Thyroid gland (tissue), 4 donors: ENCODE measurements at regions not wholly inside any gene's neighbourhood (a gene's known extent, or its start where the extent isn't known, plus 50 kb on each side); places are given as distances from the start of the nearest gene placed in this dataset.

ENCODE experiments used
- DNase-seq, 2 donors: peaks; one replicate each; pipeline ENCODE4 v3.0.0-alpha.2; 2019
- H3K27ac ChIP-seq, 3 donors: fragments of 200-600 bp; sonication (generic); 1 replicate in 2 of 3; 2 replicates in 1 of 3; pipeline ENCODE4 v1.5.1; 2016 to 2019; ENCODE audit warnings: mild to moderate bottlenecking in 1 of 3, moderate library complexity in 1 of 3
- H3K27me3 ChIP-seq: fragments of 200-600 bp; sonication (generic); one replicate; pipeline ENCODE4 v1.5.1; 2019
- H3K36me3 ChIP-seq, 2 donors: fragments of 200-600 bp; sonication (generic); one replicate each; pipeline ENCODE4 v1.5.1; 2016 to 2019
- H3K4me1 ChIP-seq, 2 donors: fragments of 200-600 bp; sonication (generic); one replicate each; pipeline ENCODE4 v1.5.1; 2017 to 2019
- H3K4me3 ChIP-seq, 3 donors: fragments of 200-600 bp; sonication (generic); replicated peaks in 1 of 3; 1 replicate in 2 of 3; 2 replicates in 1 of 3; pipeline ENCODE4 v1.5.1; 2016; ENCODE audit warnings: mild to moderate bottlenecking in 1 of 3
- H3K9me3 ChIP-seq: fragments of 200-600 bp; sonication (generic); one replicate; pipeline ENCODE4 v1.5.1; 2017
- POLR2A ChIP-seq, 2 donors: fragments of 450-650 bp; IDR thresholded peaks; one replicate each; pipeline ENCODE4 v1.6.1; 2017; ENCODE audit warnings: antibody characterized with exemption in 2 of 2, mild to moderate bottlenecking in 2 of 2, moderate library complexity in 1 of 2
- WGBS, 2 donors: methylation state at CpG; one replicate each; pipeline ENCODE4 v1.1.5; 2017; 5-methylcytosine and 5-hydroxymethylcytosine counted together
- intact Hi-C: fragments of 100-400 bp; cut with DNase I; formaldehyde crosslinking; loops from one replicate; pipeline ENCODE4 v1.15.1; 2023
- TF ChIP-seq, protein P1 (sequence below), 6 experiments: fragments of 200-600 bp in 3 of 6; fragments of 450-650 bp in 3 of 6; sonication (generic) in 3 of 6; IDR thresholded peaks; one replicate each; pipeline ENCODE4 v1.5.1; 2016 to 2019; ENCODE audit warnings: antibody characterized with exemption in 6 of 6, mild to moderate bottlenecking in 2 of 6, inconsistent platforms in 1 of 6, moderate library complexity in 1 of 6

DNA sequence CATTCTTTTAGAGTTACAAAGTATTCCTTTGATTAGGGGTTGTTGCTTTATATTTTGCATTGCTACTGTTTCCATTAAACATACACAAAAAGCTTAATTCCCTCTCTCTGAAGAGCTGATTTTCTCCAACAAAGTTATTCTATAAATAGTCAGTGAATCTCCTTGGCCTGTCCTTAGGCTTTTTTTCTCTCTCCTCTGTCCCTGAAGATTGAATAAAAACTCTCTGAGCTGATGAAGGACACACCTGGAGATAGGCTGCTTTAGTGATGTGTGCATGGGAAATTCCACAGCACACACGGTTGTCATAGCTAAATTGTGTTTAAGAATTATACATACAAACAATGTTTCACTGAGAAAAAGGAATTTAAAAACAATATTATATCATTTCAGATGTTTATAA lies 90.5 kb upstream of the TMEM106B start:
- Histone ChIP-seq H3K9me3 (no peaks in the 10 kb centered on the region), H3K27ac (no peak overlapping the region), H3K27me3 (no peaks in the 10 kb centered on the region), H3K4me3 (no peak overlapping the region), H3K4me1 (no peaks in the 10 kb centered on the region), H3K36me3 (no peaks in the 10 kb centered on the region)
- TF ChIP-seq POLR2A (IDR thresholded peaks at IDR 0.05) = no peak
- TF ChIP-seq, protein P1, sequence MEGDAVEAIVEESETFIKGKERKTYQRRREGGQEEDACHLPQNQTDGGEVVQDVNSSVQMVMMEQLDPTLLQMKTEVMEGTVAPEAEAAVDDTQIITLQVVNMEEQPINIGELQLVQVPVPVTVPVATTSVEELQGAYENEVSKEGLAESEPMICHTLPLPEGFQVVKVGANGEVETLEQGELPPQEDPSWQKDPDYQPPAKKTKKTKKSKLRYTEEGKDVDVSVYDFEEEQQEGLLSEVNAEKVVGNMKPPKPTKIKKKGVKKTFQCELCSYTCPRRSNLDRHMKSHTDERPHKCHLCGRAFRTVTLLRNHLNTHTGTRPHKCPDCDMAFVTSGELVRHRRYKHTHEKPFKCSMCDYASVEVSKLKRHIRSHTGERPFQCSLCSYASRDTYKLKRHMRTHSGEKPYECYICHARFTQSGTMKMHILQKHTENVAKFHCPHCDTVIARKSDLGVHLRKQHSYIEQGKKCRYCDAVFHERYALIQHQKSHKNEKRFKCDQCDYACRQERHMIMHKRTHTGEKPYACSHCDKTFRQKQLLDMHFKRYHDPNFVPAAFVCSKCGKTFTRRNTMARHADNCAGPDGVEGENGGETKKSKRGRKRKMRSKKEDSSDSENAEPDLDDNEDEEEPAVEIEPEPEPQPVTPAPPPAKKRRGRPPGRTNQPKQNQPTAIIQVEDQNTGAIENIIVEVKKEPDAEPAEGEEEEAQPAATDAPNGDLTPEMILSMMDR (IDR thresholded peaks at IDR 0.05) = no peak
- no peak for DNase-seq
- intact Hi-C loops = no loop called here
- WGBS, 2 donors = 55 to 56% methylated on average over 1 of the region's 1 CpG

DNA sequence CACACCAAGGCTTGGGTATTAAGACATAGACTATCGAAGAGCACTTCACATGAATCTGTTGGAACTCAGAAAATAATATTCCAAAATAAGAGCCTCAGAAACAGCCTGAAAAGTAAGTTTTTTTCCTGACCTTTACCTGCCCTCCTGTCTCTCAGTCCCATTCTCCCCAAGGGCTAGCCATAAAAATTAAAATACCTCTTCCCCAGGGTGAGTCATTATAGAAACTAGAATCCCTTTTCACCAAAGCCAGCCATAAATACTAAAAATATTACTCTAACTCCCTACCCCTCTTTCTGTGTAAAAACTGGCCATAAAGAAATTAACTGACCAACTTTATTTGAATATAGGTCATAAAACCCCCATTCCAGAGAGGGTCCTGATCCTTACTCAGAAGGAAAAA lies 87.9 kb upstream of the TMEM106B start:
- H3K4me3 ChIP-seq = no peak overlapping the region
- no peaks in the 10 kb centered on the region for H3K4me1 ChIP-seq
- no peaks in the 10 kb centered on the region for H3K9me3 ChIP-seq
- WGBS, 2 donors = 82 to 95% methylated on average over 1 of the region's 1 CpG
- no peaks in the 10 kb centered on the region for H3K36me3 ChIP-seq
- H3K27me3 ChIP-seq = no peaks in the 10 kb centered on the region
- no peak for DNase-seq
- H3K27ac ChIP-seq = no peak overlapping the region
- TF ChIP-seq, protein P1 (IDR thresholded peaks at IDR 0.05) = no peak
- no peak for TF ChIP-seq POLR2A (IDR thresholded peaks at IDR 0.05)
- intact Hi-C loops = no loop called here

DNA sequence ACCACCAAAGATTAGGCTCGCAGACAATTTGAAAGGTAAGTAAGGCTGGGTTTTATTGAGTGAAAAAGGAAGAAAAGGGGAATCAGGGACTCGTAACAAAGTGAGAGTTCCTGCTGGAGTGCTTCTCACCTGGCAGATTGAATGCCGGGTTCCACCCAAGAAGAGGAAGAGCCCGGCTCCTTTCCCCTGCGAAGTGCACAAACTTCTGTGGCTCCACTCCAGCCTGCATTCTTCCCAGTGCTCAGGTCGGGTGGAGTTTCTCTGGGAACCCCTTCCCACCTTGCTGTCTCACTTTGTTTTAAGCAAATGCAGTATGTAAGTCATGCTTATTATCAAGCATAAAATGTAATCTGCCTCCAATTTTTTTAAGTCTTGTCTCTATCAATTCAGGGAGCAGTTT lies 87.1 kb upstream of the TMEM106B start:
- no peak overlapping the region for H3K27ac ChIP-seq
- no peaks in the 10 kb centered on the region for H3K9me3 ChIP-seq
- TF ChIP-seq, protein P1 (IDR thresholded peaks at IDR 0.05) = no peak
- no peak for TF ChIP-seq POLR2A (IDR thresholded peaks at IDR 0.05)
- intact Hi-C loops = no loop called here
- no peak overlapping the region for H3K4me3 ChIP-seq
- H3K36me3 ChIP-seq = no peaks in the 10 kb centered on the region
- no peaks in the 10 kb centered on the region for H3K4me1 ChIP-seq
- no peaks in the 10 kb centered on the region for H3K27me3 ChIP-seq
- DNase-seq = no peak
- 58 to 65% methylated on average over 6 of the region's 6 CpGs for WGBS, 2 donors

DNA sequence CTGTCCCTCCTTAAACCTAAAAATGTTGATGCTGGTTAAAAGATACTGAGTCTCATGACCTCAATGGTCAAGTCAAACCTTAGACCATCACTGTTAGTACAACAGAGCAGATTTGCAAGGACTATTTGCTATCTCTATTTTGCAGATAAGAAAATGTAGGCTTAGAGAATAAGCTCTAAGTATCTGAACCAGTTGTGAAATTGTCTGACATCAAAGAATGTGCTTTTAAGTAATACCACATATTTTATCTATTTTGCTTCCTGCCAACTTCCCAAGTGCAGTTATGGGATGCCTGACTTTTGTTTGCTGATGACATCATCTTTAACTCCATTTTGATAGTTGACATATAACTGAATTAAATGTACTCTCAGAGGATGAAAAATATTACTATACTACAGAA lies 83.6 kb upstream of the TMEM106B start:
- H3K27me3 ChIP-seq = no peaks in the 10 kb centered on the region
- H3K27ac ChIP-seq = no peak overlapping the region
- no peaks in the 10 kb centered on the region for H3K9me3 ChIP-seq
- intact Hi-C loops = no loop called here
- no peaks in the 10 kb centered on the region for H3K36me3 ChIP-seq
- H3K4me1 ChIP-seq = no peaks in the 10 kb centered on the region
- no peak for DNase-seq
- TF ChIP-seq POLR2A (IDR thresholded peaks at IDR 0.05) = no peak
- TF ChIP-seq, protein P1 (IDR thresholded peaks at IDR 0.05) = no peak
- no peak overlapping the region for H3K4me3 ChIP-seq

DNA sequence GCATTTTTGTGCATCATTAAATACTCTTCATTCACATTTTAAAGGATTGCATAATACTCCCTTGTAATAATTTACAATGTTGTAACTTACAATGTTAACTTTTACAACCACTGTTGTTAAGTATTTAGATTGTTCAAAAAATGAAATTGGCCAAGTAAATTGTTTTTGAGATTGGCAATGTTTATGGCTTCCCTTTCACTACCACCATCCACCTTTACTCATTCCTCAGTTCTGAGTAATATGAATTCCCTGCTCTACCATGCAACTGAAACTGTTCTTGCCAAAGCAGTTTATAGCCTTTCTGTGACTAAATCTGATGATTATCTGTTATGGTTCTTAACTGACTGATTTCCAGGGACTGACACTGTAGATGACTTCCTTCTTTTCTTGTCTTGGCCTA lies 80.5 kb upstream of the TMEM106B start:
- H3K9me3 ChIP-seq = no peaks in the 10 kb centered on the region
- no peak overlapping the region for H3K27ac ChIP-seq
- intact Hi-C loops = no loop called here
- no peak overlapping the region for H3K4me3 ChIP-seq
- no peaks in the 10 kb centered on the region for H3K27me3 ChIP-seq
- no peak for TF ChIP-seq POLR2A (IDR thresholded peaks at IDR 0.05)
- TF ChIP-seq, protein P1 (IDR thresholded peaks at IDR 0.05) = no peak
- no peaks in the 10 kb centered on the region for H3K4me1 ChIP-seq
- DNase-seq = no peak
- H3K36me3 ChIP-seq = no peaks in the 10 kb centered on the region
